Astrocyte (in vitro differentiated cells and primary cell): ENCODE measurements at regions not wholly inside any gene's neighbourhood (a gene's known extent, or its start where the extent isn't known, plus 50 kb on each side); places are given as distances from the start of the nearest gene placed in this dataset.

ENCODE experiments used
- EZH2 ChIP-seq: IDR thresholded peaks from 2 replicates; pipeline ENCODE4 v1.6.1; 2012; ENCODE audit warnings: mild to moderate bottlenecking, low read length, inconsistent platforms; ENCODE audit not compliant: insufficient read depth
- TF ChIP-seq, protein P1 (sequence below): IDR thresholded peaks from 2 replicates; pipeline ENCODE4 v1.5.1; 2011; ENCODE audit warnings: low read depth, mild to moderate bottlenecking, inconsistent platforms, low read length, moderate library complexity; ENCODE audit not compliant: insufficient read depth

DNA sequence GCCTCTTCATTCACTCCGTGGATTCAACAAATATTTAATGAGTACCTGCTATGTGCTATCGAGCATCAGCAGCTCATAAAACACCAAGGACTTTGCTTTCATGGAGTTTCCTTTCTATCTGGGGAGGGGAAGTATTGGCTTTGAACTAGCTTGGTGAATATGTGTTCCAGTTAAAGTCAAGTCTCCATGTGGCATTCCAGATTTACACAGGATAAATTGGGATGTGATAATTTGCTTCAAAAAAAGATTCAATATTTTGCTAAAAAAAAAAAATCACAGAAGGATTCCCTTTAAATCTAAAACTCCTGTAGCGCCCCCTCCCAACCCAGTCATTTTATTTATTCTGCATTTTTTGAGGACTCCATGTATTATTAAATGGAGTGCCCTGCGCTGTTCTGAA is 346.3 kb upstream of the SLC30A5 start:
- TF ChIP-seq, protein P1, sequence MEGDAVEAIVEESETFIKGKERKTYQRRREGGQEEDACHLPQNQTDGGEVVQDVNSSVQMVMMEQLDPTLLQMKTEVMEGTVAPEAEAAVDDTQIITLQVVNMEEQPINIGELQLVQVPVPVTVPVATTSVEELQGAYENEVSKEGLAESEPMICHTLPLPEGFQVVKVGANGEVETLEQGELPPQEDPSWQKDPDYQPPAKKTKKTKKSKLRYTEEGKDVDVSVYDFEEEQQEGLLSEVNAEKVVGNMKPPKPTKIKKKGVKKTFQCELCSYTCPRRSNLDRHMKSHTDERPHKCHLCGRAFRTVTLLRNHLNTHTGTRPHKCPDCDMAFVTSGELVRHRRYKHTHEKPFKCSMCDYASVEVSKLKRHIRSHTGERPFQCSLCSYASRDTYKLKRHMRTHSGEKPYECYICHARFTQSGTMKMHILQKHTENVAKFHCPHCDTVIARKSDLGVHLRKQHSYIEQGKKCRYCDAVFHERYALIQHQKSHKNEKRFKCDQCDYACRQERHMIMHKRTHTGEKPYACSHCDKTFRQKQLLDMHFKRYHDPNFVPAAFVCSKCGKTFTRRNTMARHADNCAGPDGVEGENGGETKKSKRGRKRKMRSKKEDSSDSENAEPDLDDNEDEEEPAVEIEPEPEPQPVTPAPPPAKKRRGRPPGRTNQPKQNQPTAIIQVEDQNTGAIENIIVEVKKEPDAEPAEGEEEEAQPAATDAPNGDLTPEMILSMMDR = no peak
- no peak for TF ChIP-seq EZH2
